PC-3 (cell line): ENCODE measurements at regions not wholly inside any gene's neighbourhood (a gene's known extent, or its start where the extent isn't known, plus 50 kb on each side); places are given as distances from the start of the nearest gene placed in this dataset.

Experiments used
- CTCF ChIP-seq: fragments of 300-600 bp; sonication (generic); conservative IDR thresholded peaks from 2 replicates; pipeline ENCODE4 v1.5.1; 2017; ENCODE audit warnings: antibody characterized with exemption, low read depth, mild to moderate bottlenecking, low read length
- EZH2 ChIP-seq: fragments of 300-600 bp; sonication (generic); IDR thresholded peaks from one replicate; pipeline ENCODE4 v1.6.1; 2017; ENCODE audit warnings: antibody characterized with exemption, mild to moderate bottlenecking, low read length; ENCODE audit not compliant: unreplicated experiment

GRCh38 chr14:54309615-54310014 is 87.2 kb upstream of the CDKN3 start:
- TF ChIP-seq EZH2 (no peak), CTCF (no peak)
